H1 (cell line): ENCODE measurements at regions not wholly inside any gene's neighbourhood (a gene's known extent, or its start where the extent isn't known, plus 50 kb on each side); places are given as distances from the start of the nearest gene placed in this dataset.
A peak's percentile ranks its signal among the peaks of the same experiment; 100 is the strongest.

Experiments used
- CTCF ChIA-PET: fragments of 300-600 bp; sonication (Branson Sonifier 250); formaldehyde crosslinking; loops from one replicate; lab custom pipeline; 2021; ENCODE audit not compliant: partially characterized antibody; lab: Charles Lee
- POLR2A ChIA-PET: fragments of 300-600 bp; sonication (Branson Sonifier 250); formaldehyde crosslinking; loops from one replicate; lab custom pipeline; 2021; ENCODE audit warnings: inconsistent platforms; ENCODE audit not compliant: partially characterized antibody; lab: Charles Lee
- DNase-seq, 2 experiments: peaks; one replicate each; pipeline versions ENCODE4 v3.0.0 to v3.0.0-alpha.2; 2010 to 2022; ENCODE audit warnings: low spot score in 2 of 2, low read depth in 1 of 2, mixed read lengths in 1 of 2
- FAIRE-seq: peaks from 2 replicates; lab custom pipeline; 2011; peaks lifted over from hg19 to GRCh38; lab: Jason Lieb, UNC
- H2AFZ ChIP-seq: 2 replicates; pipeline ENCODE4 v1.8.1; 2012; ENCODE audit warnings: low read length, inconsistent platforms
- H2AK5ac ChIP-seq: 2 replicates; pipeline ENCODE4 v1.6.1; 2013; ENCODE audit warnings: low read depth, low read length
- H2BK120ac ChIP-seq: replicated peaks from 2 replicates; pipeline ENCODE3; 2013; ENCODE audit warnings: low read depth, low read length, inconsistent platforms
- H2BK12ac ChIP-seq: 2 replicates; pipeline ENCODE4 v1.6.1; 2013; ENCODE audit warnings: low read depth, low read length
- H2BK15ac ChIP-seq: 2 replicates; pipeline ENCODE4 v1.6.1; 2013; ENCODE audit warnings: low read length
- H2BK20ac ChIP-seq: 2 replicates; pipeline ENCODE4 v1.6.1; 2013; ENCODE audit warnings: low read length
- H2BK5ac ChIP-seq: 2 replicates; pipeline ENCODE4 v1.6.1; 2013; ENCODE audit warnings: low read depth, low read length
- H3K14ac ChIP-seq: 2 replicates; pipeline ENCODE4 v1.6.1; 2013; ENCODE audit warnings: inconsistent platforms; ENCODE audit not compliant: insufficient read length
- H3K18ac ChIP-seq: 2 replicates; pipeline ENCODE4 v1.6.1; 2013; ENCODE audit warnings: low read length; ENCODE audit errors: extremely low read depth
- H3K23ac ChIP-seq: 2 replicates; pipeline ENCODE4 v1.6.1; 2013; ENCODE audit warnings: inconsistent platforms; ENCODE audit not compliant: insufficient read length
- H3K23me2 ChIP-seq: 2 replicates; pipeline ENCODE4 v1.6.1; 2013; ENCODE audit warnings: low read depth, low read length
- H3K27ac ChIP-seq: 2 replicates; pipeline ENCODE4 v1.6.1; 2011; ENCODE audit warnings: low read depth, low read length, inconsistent platforms
- H3K27me3 ChIP-seq, 4 experiments: replicated peaks in 1 of 4; 1 replicate in 1 of 4; 2 replicates in 3 of 4; pipeline versions ENCODE4 v1.6.1 to v1.8.1; 2011 to 2013; ENCODE audit warnings: low read length in 3 of 4, mild to moderate bottlenecking in 3 of 4, inconsistent platforms in 2 of 4, mixed read lengths in 2 of 4, moderate library complexity in 1 of 4; ENCODE audit not compliant: control insufficient read depth in 3 of 4, insufficient read depth in 3 of 4; ENCODE audit errors: extremely low read depth in 1 of 4
- H3K36me3 ChIP-seq, 4 experiments: 2 replicates each; pipeline versions ENCODE4 v1.6.1 to v1.8.1; 2011 to 2013; ENCODE audit warnings: mild to moderate bottlenecking in 4 of 4, low read length in 3 of 4, moderate library complexity in 2 of 4, control low read depth in 1 of 4, inconsistent platforms in 1 of 4; ENCODE audit not compliant: insufficient read depth in 4 of 4, control insufficient read depth in 2 of 4
- H3K4ac ChIP-seq: replicated peaks from 2 replicates; pipeline ENCODE3; 2013; ENCODE audit warnings: low read length, low read depth, mixed read lengths, inconsistent platforms; ENCODE audit not compliant: insufficient read length
- H3K4me1 ChIP-seq, 4 experiments: replicated peaks in 1 of 4; 1 replicate in 1 of 4; 2 replicates in 3 of 4; pipeline versions ENCODE4 v1.6.1 to v1.8.1; 2011 to 2013; ENCODE audit warnings: low read length in 3 of 4, inconsistent platforms in 2 of 4, mixed read lengths in 1 of 4; ENCODE audit not compliant: insufficient read depth in 4 of 4, control insufficient read depth in 3 of 4
- H3K4me2 ChIP-seq, 2 experiments: 2 replicates each; pipeline versions ENCODE4 v1.6.1 to v1.8.1; 2011 to 2013; ENCODE audit warnings: low read depth in 2 of 2, low read length in 2 of 2, control low read depth in 1 of 2, inconsistent platforms in 1 of 2, mild to moderate bottlenecking in 1 of 2; ENCODE audit not compliant: insufficient read depth in 1 of 2
- H3K4me3 ChIP-seq, 4 experiments: fragments of 200-600, 300-600 bp in 1 of 4; sonication (generic), shearing (Covaris generic), sonication (Bioruptor Twin) in 1 of 4; 2 replicates each; pipeline versions ENCODE4 v1.5.1 to v1.8.1; 2011 to 2016; ENCODE audit warnings: low read length in 4 of 4, low read depth in 3 of 4, control low read depth in 2 of 4, inconsistent platforms in 2 of 4, mild to moderate bottlenecking in 2 of 4, mixed read lengths in 1 of 4, moderate library complexity in 1 of 4; ENCODE audit not compliant: insufficient read depth in 2 of 4; ENCODE audit errors: extremely low read depth in 1 of 4
- H3K56ac ChIP-seq: replicated peaks from 2 replicates; pipeline ENCODE3; 2013; ENCODE audit warnings: low read depth, mild to moderate bottlenecking, mixed read lengths, low read length, inconsistent platforms; ENCODE audit not compliant: insufficient read length
- H3K79me1 ChIP-seq: 2 replicates; pipeline ENCODE4 v1.6.1; 2013; ENCODE audit warnings: low read depth, low read length, control low read depth
- H3K79me2 ChIP-seq, 2 experiments: 2 replicates each; pipeline versions ENCODE4 v1.6.1 to v1.8.1; 2012 to 2013; ENCODE audit warnings: low read length in 2 of 2, mild to moderate bottlenecking in 2 of 2, inconsistent platforms in 1 of 2; ENCODE audit not compliant: insufficient read depth in 2 of 2, control insufficient read depth in 1 of 2
- H3K9ac ChIP-seq, 4 experiments: replicated peaks in 1 of 4; 1 replicate in 1 of 4; 2 replicates in 3 of 4; pipeline versions ENCODE4 v1.6.1 to v1.8.1; 2011 to 2013; ENCODE audit warnings: low read depth in 3 of 4, low read length in 3 of 4, control low read depth in 2 of 4, mild to moderate bottlenecking in 2 of 4, moderate library complexity in 2 of 4, inconsistent platforms in 1 of 4; ENCODE audit errors: extremely low read depth in 1 of 4
- H3K9me3 ChIP-seq, 2 experiments: 2 replicates each; pipeline versions ENCODE4 v1.6.1 to v1.8.1; 2012 to 2013; ENCODE audit warnings: mild to moderate bottlenecking in 2 of 2, moderate library complexity in 2 of 2, control low read depth in 1 of 2, inconsistent platforms in 1 of 2, low read depth in 1 of 2, low read length in 1 of 2, mixed read lengths in 1 of 2; ENCODE audit not compliant: insufficient read depth in 2 of 2
- H4K20me1 ChIP-seq, 2 experiments: replicated peaks in 1 of 2; 2 replicates each; pipeline versions ENCODE3 to v1.8.1; 2011 to 2013; ENCODE audit warnings: inconsistent platforms in 2 of 2, low read length in 2 of 2, mild to moderate bottlenecking in 1 of 2; ENCODE audit not compliant: insufficient read depth in 2 of 2, control insufficient read depth in 1 of 2
- H4K5ac ChIP-seq: 2 replicates; pipeline ENCODE4 v1.6.1; 2013; ENCODE audit warnings: low read length, low read depth, mixed read lengths, inconsistent platforms; ENCODE audit not compliant: insufficient read length
- H4K8ac ChIP-seq: 2 replicates; pipeline ENCODE4 v1.8.0; 2013; ENCODE audit warnings: mild to moderate bottlenecking, moderate library complexity, low read length, inconsistent platforms; ENCODE audit not compliant: insufficient read depth; ENCODE audit errors: extremely low read depth
- H4K91ac ChIP-seq: replicated peaks from 2 replicates; pipeline ENCODE3; 2013; ENCODE audit warnings: low read length, mixed read lengths, inconsistent platforms; ENCODE audit not compliant: insufficient read length
- CEBPB ChIP-seq: IDR thresholded peaks from 2 replicates; pipeline ENCODE4 v1.6.1; 2012; ENCODE audit warnings: low read depth, low read length
- MAFK ChIP-seq: IDR thresholded peaks from 2 replicates; pipeline ENCODE4 v1.6.1; 2012; ENCODE audit warnings: low read depth, mild to moderate bottlenecking, improper control_type of control experiment, low read length
- PHF8 ChIP-seq: fragments of 200-600 bp; sonication (generic); conservative IDR thresholded peaks from 2 replicates; pipeline ENCODE4 v1.7.1; 2012; ENCODE audit warnings: low read depth, mild to moderate bottlenecking, inconsistent platforms, low read length, moderate library complexity
- SP2 ChIP-seq: IDR thresholded peaks from 2 replicates; pipeline ENCODE4 v1.6.1; 2012; ENCODE audit warnings: mild to moderate bottlenecking, low read length, inconsistent platforms
- TAF1 ChIP-seq: IDR thresholded peaks from 2 replicates; pipeline ENCODE4 v1.6.1; 2011; ENCODE audit warnings: mild to moderate bottlenecking, low read depth, low read length
- WGBS, 2 experiments: shearing (Covaris generic) in 1 of 2; methylation state at CpG; one replicate each; pipeline versions ENCODE4 v1.1.6 to v1.1.7; 2013 to 2015; ENCODE audit warnings: low lambda C conversion rate in 2 of 2, mixed read lengths in 2 of 2, inconsistent platforms in 1 of 2, low coverage in 1 of 2, missing lambda C conversion rate in 1 of 2; ENCODE audit not compliant: insufficient replicate concordance in 2 of 2, insufficient coverage in 1 of 2, insufficient read length in 1 of 2; ENCODE audit errors: extremely low coverage in 1 of 2, missing lambda C conversion rate in 1 of 2; 5-methylcytosine and 5-hydroxymethylcytosine counted together

- CTCF ChIA-PET = interaction anchor here (0.8 kb wide), 1 partner anchor 634 kb away, joined by 3 read pairs; no protein-coding TSS in a partner anchor
- no peaks in the 10 kb centered on the region for H3K23me2 ChIP-seq
- 81% methylated on average over 2 of the region's 2 CpGs; no CpG with 5 or more reads in 1 of the 2 experiments for WGBS, 2 experiments
These were observed 424.0 kb downstream of the MATN1 start for GRCh38 chr1:30299393-30299792.

More at GRCh38 chr1:30299393-30299792, 424.0 kb downstream of the MATN1 start:
- FAIRE-seq = no peak
- no peak overlapping the region for H3K4me2 ChIP-seq
- H3K18ac ChIP-seq = no peak overlapping the region
- H3K9ac ChIP-seq = no peak overlapping the region
- no peaks in the 10 kb centered on the region for H3K27me3 ChIP-seq
- no peak overlapping the region for H3K56ac ChIP-seq
- H4K20me1 ChIP-seq = no peaks in the 10 kb centered on the region
- H3K23ac ChIP-seq = no peak overlapping the region
- H3K4me3 ChIP-seq = no peak overlapping the region
- H2BK20ac ChIP-seq = no peak overlapping the region
- H2BK120ac ChIP-seq = no peak overlapping the region
- H2BK12ac ChIP-seq = no peak overlapping the region
- H2AK5ac ChIP-seq = no peak overlapping the region
- no peak overlapping the region for H2BK15ac ChIP-seq
- no peak overlapping the region for H4K5ac ChIP-seq
- no peak overlapping the region for H3K4ac ChIP-seq
- no peak for DNase-seq
- H3K9me3 ChIP-seq = peaks cover 6 to 12% of the 10 kb centered on the region in 2 experiments; a peak in 3 of 4 replicates
- no peaks in the 10 kb centered on the region for H3K79me2 ChIP-seq
- no peak overlapping the region for H4K91ac ChIP-seq
- no peak overlapping the region for H4K8ac ChIP-seq
- H3K14ac ChIP-seq = no peak overlapping the region
- H3K79me1 ChIP-seq = no peaks in the 10 kb centered on the region
- POLR2A ChIA-PET = no interaction called here
- H2AFZ ChIP-seq = no peak overlapping the region
- H2BK5ac ChIP-seq = no peak overlapping the region
- H3K27ac ChIP-seq = no peak overlapping the region
- no peaks in the 10 kb centered on the region for H3K4me1 ChIP-seq
- TF ChIP-seq SP2 = no peak
- no peak for TF ChIP-seq PHF8
- no peak for TF ChIP-seq MAFK
- peak; percentile 32; the same call in 1 of the 2 replicates for TF ChIP-seq CEBPB
- no peak for TF ChIP-seq TAF1
- H3K36me3 ChIP-seq = no peaks in the 10 kb centered on the region
